SK-N-SH treated with all-trans-retinoic acid at 6 μM for 48 hours (cell line): ENCODE measurements at regions not wholly inside any gene's neighbourhood (a gene's known extent, or its start where the extent isn't known, plus 50 kb on each side); places are given as distances from the start of the nearest gene placed in this dataset.

Experiments used
- ARNTL ChIP-seq: fragments of 450-650 bp; formaldehyde crosslinking; IDR thresholded peaks from 2 replicates; pipeline ENCODE4 v1.5.0; 2020; ENCODE audit warnings: low read depth, mild to moderate bottlenecking, moderate library complexity, borderline replicate concordance
- ESRRG ChIP-seq: fragments of 250-450 bp; sonication (Bioruptor Pico); IDR thresholded peaks from 2 replicates; pipeline ENCODE4 v1.6.1; 2021; ENCODE audit warnings: mild to moderate bottlenecking
- ISL1 ChIP-seq: fragments of 250-450 bp; sonication (Bioruptor Pico); IDR thresholded peaks from 2 replicates; pipeline ENCODE4 v2.1.2; 2022; ENCODE audit warnings: mild to moderate bottlenecking, moderate library complexity
- OSR1 ChIP-seq: fragments of 250-450 bp; sonication (Bioruptor Pico); IDR thresholded peaks from 2 replicates; pipeline ENCODE4 v1.8.0; 2022; ENCODE audit warnings: moderate library complexity, mild to moderate bottlenecking, inconsistent platforms
- PPARA ChIP-seq: fragments of 250-450 bp; sonication (Bioruptor Pico); IDR thresholded peaks from 2 replicates; pipeline ENCODE4 v1.5.0; 2020; ENCODE audit warnings: mild to moderate bottlenecking, borderline replicate concordance
- TOX ChIP-seq: fragments of 250-450 bp; sonication (Bioruptor Pico); IDR thresholded peaks from 2 replicates; pipeline ENCODE4 v1.8.0; 2021; ENCODE audit warnings: mild to moderate bottlenecking, moderate library complexity, borderline replicate concordance
- ZFP30 ChIP-seq: fragments of 450-650 bp; formaldehyde crosslinking; IDR thresholded peaks from 2 replicates; pipeline ENCODE4 v1.5.0; 2022; ENCODE audit warnings: mild to moderate bottlenecking, moderate library complexity
- ZNF565 ChIP-seq: fragments of 450-650 bp; formaldehyde crosslinking; conservative IDR thresholded peaks from 2 replicates; pipeline ENCODE4 v1.5.0; 2020; ENCODE audit warnings: low read depth, mild to moderate bottlenecking, moderate library complexity
- ZNF8 ChIP-seq: fragments of 450-650 bp; formaldehyde crosslinking; IDR thresholded peaks from 2 replicates; pipeline ENCODE4 v1.5.0; 2020; ENCODE audit warnings: mild to moderate bottlenecking, moderate library complexity
- TF ChIP-seq, protein P1 (sequence below): fragments of 250-450 bp; sonication (Bioruptor Pico); IDR thresholded peaks from 2 replicates; pipeline ENCODE4 v1.5.1; 2021; ENCODE audit warnings: mild to moderate bottlenecking, moderate library complexity
- TF ChIP-seq, protein P2 (sequence below): fragments of 250-450 bp; sonication (Bioruptor Pico); IDR thresholded peaks from 2 replicates; pipeline ENCODE4 v1.8.0; 2021; ENCODE audit warnings: low read depth, mild to moderate bottlenecking, moderate library complexity, borderline replicate concordance
- TF ChIP-seq, protein P3 (sequence below): fragments of 250-450 bp; sonication (Bioruptor Pico); IDR thresholded peaks from 2 replicates; pipeline ENCODE4 v1.8.0; 2020; ENCODE audit warnings: mild to moderate bottlenecking, moderate library complexity, borderline replicate concordance

DNA sequence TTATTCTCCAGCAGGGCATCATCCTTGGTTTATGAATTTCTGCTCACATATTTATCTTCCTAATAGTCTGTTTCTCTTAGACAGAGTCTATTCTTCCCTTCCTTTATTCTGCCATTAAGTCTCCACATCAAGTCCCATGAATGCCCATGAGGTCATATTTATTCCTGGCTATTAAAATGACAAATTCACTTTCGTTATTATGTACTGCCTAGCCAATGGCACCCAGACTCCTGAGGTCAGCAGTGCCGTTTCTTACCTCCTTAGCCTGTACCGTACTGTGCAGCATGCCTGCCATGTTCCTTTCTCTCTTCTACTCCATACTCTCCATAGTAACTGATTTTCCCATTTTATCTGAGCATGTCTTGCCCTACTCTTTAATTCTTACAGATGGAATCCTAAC, 82.3 kb upstream of the SPTBN1 start:
- TF ChIP-seq PPARA (CRISPR knock-in tag): no peak
- TF ChIP-seq, protein P1, sequence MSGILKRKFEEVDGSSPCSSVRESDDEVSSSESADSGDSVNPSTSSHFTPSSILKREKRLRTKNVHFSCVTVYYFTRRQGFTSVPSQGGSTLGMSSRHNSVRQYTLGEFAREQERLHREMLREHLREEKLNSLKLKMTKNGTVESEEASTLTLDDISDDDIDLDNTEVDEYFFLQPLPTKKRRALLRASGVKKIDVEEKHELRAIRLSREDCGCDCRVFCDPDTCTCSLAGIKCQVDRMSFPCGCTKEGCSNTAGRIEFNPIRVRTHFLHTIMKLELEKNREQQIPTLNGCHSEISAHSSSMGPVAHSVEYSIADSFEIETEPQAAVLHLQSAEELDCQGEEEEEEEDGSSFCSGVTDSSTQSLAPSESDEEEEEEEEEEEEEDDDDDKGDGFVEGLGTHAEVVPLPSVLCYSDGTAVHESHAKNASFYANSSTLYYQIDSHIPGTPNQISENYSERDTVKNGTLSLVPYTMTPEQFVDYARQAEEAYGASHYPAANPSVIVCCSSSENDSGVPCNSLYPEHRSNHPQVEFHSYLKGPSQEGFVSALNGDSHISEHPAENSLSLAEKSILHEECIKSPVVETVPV (CRISPR knock-in tag): no peak
- no peak for TF ChIP-seq OSR1 (CRISPR knock-in tag)
- no peak for TF ChIP-seq ISL1 (CRISPR knock-in tag)
- no peak for TF ChIP-seq TOX
- TF ChIP-seq, protein P2, sequence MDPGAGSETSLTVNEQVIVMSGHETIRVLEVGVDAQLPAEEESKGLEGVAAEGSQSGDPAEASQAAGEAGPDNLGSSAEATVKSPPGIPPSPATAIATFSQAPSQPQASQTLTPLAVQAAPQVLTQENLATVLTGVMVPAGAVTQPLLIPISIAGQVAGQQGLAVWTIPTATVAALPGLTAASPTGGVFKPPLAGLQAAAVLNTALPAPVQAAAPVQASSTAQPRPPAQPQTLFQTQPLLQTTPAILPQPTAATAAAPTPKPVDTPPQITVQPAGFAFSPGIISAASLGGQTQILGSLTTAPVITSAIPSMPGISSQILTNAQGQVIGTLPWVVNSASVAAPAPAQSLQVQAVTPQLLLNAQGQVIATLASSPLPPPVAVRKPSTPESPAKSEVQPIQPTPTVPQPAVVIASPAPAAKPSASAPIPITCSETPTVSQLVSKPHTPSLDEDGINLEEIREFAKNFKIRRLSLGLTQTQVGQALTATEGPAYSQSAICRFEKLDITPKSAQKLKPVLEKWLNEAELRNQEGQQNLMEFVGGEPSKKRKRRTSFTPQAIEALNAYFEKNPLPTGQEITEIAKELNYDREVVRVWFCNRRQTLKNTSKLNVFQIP: no peak
- TF ChIP-seq ZFP30 (CRISPR knock-in tag): no peak
- TF ChIP-seq ZNF565 (CRISPR knock-in tag): no peak
- TF ChIP-seq ZNF8 (CRISPR knock-in tag): no peak
- no peak for TF ChIP-seq ESRRG
- TF ChIP-seq, protein P3, sequence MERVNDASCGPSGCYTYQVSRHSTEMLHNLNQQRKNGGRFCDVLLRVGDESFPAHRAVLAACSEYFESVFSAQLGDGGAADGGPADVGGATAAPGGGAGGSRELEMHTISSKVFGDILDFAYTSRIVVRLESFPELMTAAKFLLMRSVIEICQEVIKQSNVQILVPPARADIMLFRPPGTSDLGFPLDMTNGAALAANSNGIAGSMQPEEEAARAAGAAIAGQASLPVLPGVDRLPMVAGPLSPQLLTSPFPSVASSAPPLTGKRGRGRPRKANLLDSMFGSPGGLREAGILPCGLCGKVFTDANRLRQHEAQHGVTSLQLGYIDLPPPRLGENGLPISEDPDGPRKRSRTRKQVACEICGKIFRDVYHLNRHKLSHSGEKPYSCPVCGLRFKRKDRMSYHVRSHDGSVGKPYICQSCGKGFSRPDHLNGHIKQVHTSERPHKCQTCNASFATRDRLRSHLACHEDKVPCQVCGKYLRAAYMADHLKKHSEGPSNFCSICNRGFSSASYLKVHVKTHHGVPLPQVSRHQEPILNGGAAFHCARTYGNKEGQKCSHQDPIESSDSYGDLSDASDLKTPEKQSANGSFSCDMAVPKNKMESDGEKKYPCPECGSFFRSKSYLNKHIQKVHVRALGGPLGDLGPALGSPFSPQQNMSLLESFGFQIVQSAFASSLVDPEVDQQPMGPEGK (CRISPR knock-in tag): no peak
- no peak for TF ChIP-seq ARNTL
